Epithelial cell of esophagus (primary cell): ENCODE measurements at regions not wholly inside any gene's neighbourhood (a gene's known extent, or its start where the extent isn't known, plus 50 kb on each side); places are given as distances from the start of the nearest gene placed in this dataset.

Source experiments
- DNase-seq: peaks from one replicate; pipeline ENCODE4 v3.0.0; 2010; ENCODE audit warnings: low read depth
- H3K4me3 ChIP-seq: 2 replicates; pipeline ENCODE4 v1.5.1; 2011; ENCODE audit warnings: mild to moderate bottlenecking, low read length, control low read depth
- TF ChIP-seq, protein P1 (sequence below): IDR thresholded peaks from 2 replicates; pipeline ENCODE4 v1.5.1; 2011; ENCODE audit warnings: low read depth, mild to moderate bottlenecking, low read length, control low read depth, inconsistent platforms; ENCODE audit not compliant: insufficient read depth; ENCODE audit errors: missing control alignments

- peak; percentile 76 for DNase-seq
- TF ChIP-seq, protein P1, sequence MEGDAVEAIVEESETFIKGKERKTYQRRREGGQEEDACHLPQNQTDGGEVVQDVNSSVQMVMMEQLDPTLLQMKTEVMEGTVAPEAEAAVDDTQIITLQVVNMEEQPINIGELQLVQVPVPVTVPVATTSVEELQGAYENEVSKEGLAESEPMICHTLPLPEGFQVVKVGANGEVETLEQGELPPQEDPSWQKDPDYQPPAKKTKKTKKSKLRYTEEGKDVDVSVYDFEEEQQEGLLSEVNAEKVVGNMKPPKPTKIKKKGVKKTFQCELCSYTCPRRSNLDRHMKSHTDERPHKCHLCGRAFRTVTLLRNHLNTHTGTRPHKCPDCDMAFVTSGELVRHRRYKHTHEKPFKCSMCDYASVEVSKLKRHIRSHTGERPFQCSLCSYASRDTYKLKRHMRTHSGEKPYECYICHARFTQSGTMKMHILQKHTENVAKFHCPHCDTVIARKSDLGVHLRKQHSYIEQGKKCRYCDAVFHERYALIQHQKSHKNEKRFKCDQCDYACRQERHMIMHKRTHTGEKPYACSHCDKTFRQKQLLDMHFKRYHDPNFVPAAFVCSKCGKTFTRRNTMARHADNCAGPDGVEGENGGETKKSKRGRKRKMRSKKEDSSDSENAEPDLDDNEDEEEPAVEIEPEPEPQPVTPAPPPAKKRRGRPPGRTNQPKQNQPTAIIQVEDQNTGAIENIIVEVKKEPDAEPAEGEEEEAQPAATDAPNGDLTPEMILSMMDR, result no peak
Measured at GRCh38 chr18:8548186-8548585, 61.1 kb upstream of the RAB12 start.

DNA sequence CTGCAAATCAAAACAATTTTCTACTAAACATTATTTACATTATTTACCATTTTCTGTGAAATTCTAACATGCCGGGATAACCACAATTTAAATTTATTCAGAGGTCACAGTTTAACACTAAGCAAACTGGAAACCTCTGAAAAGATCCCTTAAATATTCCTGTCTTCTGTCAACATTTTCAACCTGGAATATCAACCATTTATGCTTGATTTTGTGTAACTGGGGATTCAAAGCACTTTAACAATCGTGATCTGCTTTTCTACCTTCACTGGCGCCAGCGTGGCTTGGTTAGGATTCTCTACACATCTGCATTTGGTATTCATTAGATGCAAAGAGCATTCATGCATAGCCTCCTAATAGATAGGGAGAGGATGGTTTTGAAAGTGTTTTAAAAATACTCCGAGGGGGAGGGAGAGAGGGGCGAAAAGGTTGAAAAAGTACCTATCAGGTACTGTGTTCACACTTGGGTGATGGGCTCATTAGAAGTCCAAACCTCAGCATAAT lies 59.9 kb upstream of the RAB12 start:
- TF ChIP-seq, protein P1, result no peak
- DNase-seq, result no peak
- no peak overlapping the region for H3K4me3 ChIP-seq

More at GRCh38 chr18:8548186-8548585, 61.1 kb upstream of the RAB12 start:
- no peak overlapping the region for H3K4me3 ChIP-seq

- TF ChIP-seq, protein P1, result no peak
Measured at GRCh38 chr18:8552151-8552550, 57.1 kb upstream of the RAB12 start.

DNA sequence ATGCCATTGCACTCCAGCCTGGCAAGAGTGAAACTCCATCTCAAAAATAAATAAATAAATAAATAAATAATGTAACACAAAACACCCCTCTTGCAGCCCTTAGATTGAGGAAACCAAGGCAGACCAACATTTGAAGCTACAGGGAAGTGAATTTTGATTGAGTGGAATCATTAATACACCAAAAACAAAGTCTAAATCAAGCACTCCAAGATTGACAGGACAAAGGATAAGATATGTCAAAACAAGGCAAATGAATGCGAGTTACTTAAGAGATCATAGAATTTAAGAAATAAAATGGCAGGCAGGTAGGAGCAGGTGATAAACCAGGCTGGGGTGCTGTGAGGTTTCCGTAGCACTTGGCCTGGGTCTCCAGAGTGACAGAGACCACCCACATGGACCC lies 54.9 kb upstream of the RAB12 start:
- no peak overlapping the region for H3K4me3 ChIP-seq
- TF ChIP-seq, protein P1, result no peak

More at GRCh38 chr18:8552151-8552550, 57.1 kb upstream of the RAB12 start:
- no peak overlapping the region for H3K4me3 ChIP-seq
- DNase-seq, result no peak

DNA sequence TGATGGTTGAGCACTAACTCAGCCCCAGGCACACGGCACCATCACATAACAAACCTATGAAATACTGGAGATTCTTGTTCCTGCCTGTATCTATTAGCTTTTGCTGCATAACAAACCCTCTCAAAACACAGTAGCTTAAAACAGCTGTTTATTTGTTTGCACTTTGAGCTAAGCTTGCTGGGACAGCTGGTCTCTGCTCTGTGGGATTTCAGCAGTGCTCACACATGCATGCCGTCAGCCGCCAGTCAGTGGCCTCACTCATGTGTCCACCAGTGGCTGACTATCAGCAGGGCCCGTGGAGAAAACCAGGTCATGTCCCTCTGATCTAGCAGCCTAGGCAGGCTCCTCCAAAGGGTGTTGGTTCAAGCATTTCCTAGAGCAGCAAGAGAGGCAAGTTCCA lies 52.8 kb upstream of the RAB12 start:
- TF ChIP-seq, protein P1, result no peak
- H3K4me3 ChIP-seq, result no peak overlapping the region
- no peak for DNase-seq

More for the DNA sequence above, 54.9 kb upstream of the RAB12 start:
- no peak for DNase-seq
